CD4-positive, alpha-beta memory T cell (primary cell): ENCODE measurements at regions not wholly inside any gene's neighbourhood (a gene's known extent, or its start where the extent isn't known, plus 50 kb on each side); places are given as distances from the start of the nearest gene placed in this dataset.
A peak's percentile ranks its signal among the peaks of the same experiment; 100 is the strongest.
"Not testable (repeated sequence)": the region's sequence is repeated elsewhere in the genome, so short reads cannot be mapped to it uniquely, and the experiment has no call there.

Source experiments
- CTCF ChIA-PET: fragments of 350-600 bp; sonication (Branson Sonifier 250); formaldehyde crosslinking; loops from one replicate; lab custom pipeline; 2021; ENCODE audit warnings: inconsistent platforms; ENCODE audit not compliant: partially characterized antibody; lab: Charles Lee
- POLR2A ChIA-PET: fragments of 350-600 bp; sonication (Branson Sonifier 250); formaldehyde crosslinking; loops from one replicate; lab custom pipeline; 2021; ENCODE audit not compliant: partially characterized antibody; lab: Charles Lee
- DNase-seq, 5 donors: peaks; one replicate each; pipeline versions ENCODE4 v3.0.0 to v3.0.0-alpha.2; 2020 to 2022; ENCODE audit warnings: mixed read lengths in 1 of 5
- H3K27ac ChIP-seq: one replicate; pipeline ENCODE4 v1.7.0; 2013; ENCODE audit warnings: low read depth, low read length
- H3K27me3 ChIP-seq: 2 replicates; pipeline ENCODE4 v1.7.0; 2013; ENCODE audit warnings: mild to moderate bottlenecking, low read length, moderate library complexity; ENCODE audit not compliant: insufficient read depth
- H3K36me3 ChIP-seq: 2 replicates; pipeline ENCODE4 v1.7.0; 2013; ENCODE audit warnings: mild to moderate bottlenecking, low read length, moderate library complexity; ENCODE audit not compliant: insufficient read depth
- H3K4me1 ChIP-seq: 2 replicates; pipeline ENCODE4 v1.7.0; 2013; ENCODE audit warnings: mild to moderate bottlenecking, low read length, moderate library complexity; ENCODE audit not compliant: insufficient read depth
- H3K4me3 ChIP-seq, 2 donors: one replicate each; pipeline ENCODE4 v1.7.0; 2013; ENCODE audit warnings: low read length in 2 of 2, mild to moderate bottlenecking in 1 of 2
- H3K9me3 ChIP-seq, 2 donors: one replicate each; pipeline ENCODE4 v1.7.0; 2013; ENCODE audit warnings: low read length in 2 of 2, control low read depth in 1 of 2; ENCODE audit not compliant: control insufficient read depth in 1 of 2
- H3K27ac Mint-ChIP-seq, 7 donors: one replicate each; pipeline ENCODE4 v1.8.0; 2020 to 2021; ENCODE audit warnings: mixed read lengths in 7 of 7, mild to moderate bottlenecking in 6 of 7, inconsistent platforms in 3 of 7, moderate library complexity in 3 of 7
- H3K27me3 Mint-ChIP-seq, 2 donors: one replicate each; pipeline ENCODE4 v1.8.0; 2020 to 2021; ENCODE audit warnings: mixed read lengths in 2 of 2
- H3K36me3 Mint-ChIP-seq, 2 donors: one replicate each; pipeline ENCODE4 v1.8.0; 2020 to 2021; ENCODE audit warnings: mixed read lengths in 2 of 2, inconsistent platforms in 1 of 2, mild to moderate bottlenecking in 1 of 2
- H3K4me1 Mint-ChIP-seq, 4 donors: one replicate each; pipeline ENCODE4 v1.8.0; 2020 to 2021; ENCODE audit warnings: mixed read lengths in 4 of 4, mild to moderate bottlenecking in 1 of 4
- H3K4me3 Mint-ChIP-seq, 8 donors: one replicate each; pipeline ENCODE4 v1.8.0; 2020 to 2021; ENCODE audit warnings: mixed read lengths in 8 of 8, mild to moderate bottlenecking in 7 of 8, moderate library complexity in 6 of 8, inconsistent platforms in 3 of 8
- H3K9me3 Mint-ChIP-seq, 8 donors: one replicate each; pipeline ENCODE4 v1.8.0; 2020 to 2021; ENCODE audit warnings: mixed read lengths in 8 of 8, mild to moderate bottlenecking in 5 of 8, inconsistent platforms in 3 of 8, moderate library complexity in 1 of 8
- intact Hi-C: fragments of 100-400 bp; cut with micrococcal nuclease; formaldehyde crosslinking; loops from one replicate; pipeline ENCODE4 v1.15.1; 2023

DNA sequence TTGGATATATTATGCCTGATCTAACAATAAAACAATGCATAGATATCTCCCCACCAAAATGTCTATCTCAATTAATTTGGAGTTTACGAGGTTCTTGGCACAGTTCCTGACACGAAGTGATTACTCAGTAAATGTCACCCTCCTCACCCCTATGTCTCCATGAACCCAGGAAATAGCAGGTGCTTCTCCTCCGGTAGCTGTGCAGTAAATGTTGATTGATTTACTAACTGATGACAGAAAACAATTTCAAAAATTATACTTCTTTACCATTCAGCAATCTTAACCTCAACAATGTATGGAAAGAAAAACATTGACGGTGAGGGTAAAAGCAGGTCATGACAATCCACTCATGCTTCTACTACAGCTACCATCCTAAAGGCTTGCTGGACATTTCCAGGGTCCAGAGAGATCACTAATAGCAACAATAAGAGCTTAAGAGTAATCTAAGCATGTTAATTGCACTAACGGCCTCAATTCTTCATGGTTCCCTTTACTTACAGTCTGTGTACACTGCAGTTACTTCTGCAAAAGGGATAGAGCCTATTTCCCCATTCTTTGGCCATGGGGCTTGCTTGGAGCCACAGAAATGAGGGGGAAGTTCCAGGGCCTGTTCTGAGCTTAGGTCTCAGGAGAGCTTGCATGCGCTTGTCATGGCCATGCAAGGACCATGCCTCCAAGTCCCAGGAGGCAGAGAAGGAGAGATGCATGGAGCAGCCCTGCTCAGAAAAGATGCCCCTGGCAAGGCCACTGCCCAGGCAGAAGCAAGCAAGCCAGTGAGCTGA lies 222.6 kb downstream of the ATP6V0E2 start:
- H3K9me3 Mint-ChIP-seq, H3K27me3 ChIP-seq, H3K4me1 Mint-ChIP-seq, CTCF ChIA-PET, H3K4me3 Mint-ChIP-seq, H3K9me3 ChIP-seq, H3K36me3 Mint-ChIP-seq, H3K4me1 ChIP-seq, H3K27ac ChIP-seq, H3K27me3 Mint-ChIP-seq, H3K4me3 ChIP-seq, H3K27ac Mint-ChIP-seq, H3K36me3 ChIP-seq, DNase-seq, POLR2A ChIA-PET, intact Hi-C loops: not testable (repeated sequence)

- H3K36me3 ChIP-seq, intact Hi-C loops, H3K9me3 ChIP-seq, H3K27ac Mint-ChIP-seq, CTCF ChIA-PET, H3K27me3 Mint-ChIP-seq, H3K36me3 Mint-ChIP-seq, H3K9me3 Mint-ChIP-seq, H3K4me1 Mint-ChIP-seq, DNase-seq, H3K27ac ChIP-seq, H3K4me1 ChIP-seq, POLR2A ChIA-PET, H3K4me3 Mint-ChIP-seq, H3K4me3 ChIP-seq, H3K27me3 ChIP-seq: not testable (repeated sequence)
These were observed 224.6 kb upstream of the LRRC61 start for GRCh38 chr7:150098592-150098991.

DNA sequence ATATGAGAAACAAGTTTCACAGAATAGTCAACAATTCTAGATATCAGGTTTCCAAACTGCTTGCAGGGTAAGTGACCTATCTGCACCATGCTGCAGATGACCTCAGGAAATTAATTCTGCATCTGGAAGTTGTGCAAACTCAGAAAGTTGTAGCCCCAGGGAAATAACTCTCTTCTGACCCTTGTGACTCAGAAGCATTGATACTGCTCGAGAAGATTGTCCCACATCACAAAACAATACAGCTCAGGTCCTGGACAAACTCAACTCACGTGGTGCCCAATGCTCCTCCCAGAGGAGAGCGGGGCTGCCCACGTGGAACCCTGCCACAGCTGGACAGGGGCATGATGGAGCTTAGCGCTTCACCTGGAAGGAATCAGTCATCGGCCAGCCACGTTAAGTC lies 221.9 kb upstream of the LRRC61 start:
- H3K27ac Mint-ChIP-seq, POLR2A ChIA-PET, H3K4me1 Mint-ChIP-seq, H3K36me3 Mint-ChIP-seq, H3K4me3 Mint-ChIP-seq, H3K4me1 ChIP-seq, H3K9me3 ChIP-seq, H3K27me3 Mint-ChIP-seq, DNase-seq, H3K36me3 ChIP-seq, H3K9me3 Mint-ChIP-seq, H3K4me3 ChIP-seq, CTCF ChIA-PET, H3K27ac ChIP-seq, intact Hi-C loops, H3K27me3 ChIP-seq: not testable (repeated sequence)

DNA sequence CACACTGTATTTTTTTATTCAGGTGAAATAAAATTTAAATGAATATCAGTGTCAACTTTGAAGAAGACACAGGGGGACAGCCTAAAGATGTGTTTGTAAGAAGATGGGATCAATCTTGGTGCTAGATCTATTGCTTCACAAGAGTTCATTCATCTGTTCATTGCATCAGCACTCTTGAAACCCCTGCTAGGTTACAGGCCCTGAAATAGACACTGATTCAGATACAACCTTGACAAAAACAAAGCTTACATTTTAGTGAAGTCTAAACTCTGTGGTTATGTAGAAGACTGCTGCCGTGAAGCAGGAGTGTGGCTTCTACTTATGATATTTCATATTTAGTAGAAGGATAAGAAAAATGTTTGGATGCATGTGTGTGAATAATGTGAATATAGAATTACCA lies 215.9 kb upstream of the LRRC61 start:
- CTCF ChIA-PET, H3K27ac ChIP-seq, H3K4me3 Mint-ChIP-seq, H3K9me3 ChIP-seq, H3K9me3 Mint-ChIP-seq, POLR2A ChIA-PET, DNase-seq, H3K27ac Mint-ChIP-seq, H3K4me1 Mint-ChIP-seq, H3K36me3 ChIP-seq, intact Hi-C loops, H3K27me3 Mint-ChIP-seq, H3K27me3 ChIP-seq, H3K36me3 Mint-ChIP-seq, H3K4me1 ChIP-seq, H3K4me3 ChIP-seq: not testable (repeated sequence)

DNA sequence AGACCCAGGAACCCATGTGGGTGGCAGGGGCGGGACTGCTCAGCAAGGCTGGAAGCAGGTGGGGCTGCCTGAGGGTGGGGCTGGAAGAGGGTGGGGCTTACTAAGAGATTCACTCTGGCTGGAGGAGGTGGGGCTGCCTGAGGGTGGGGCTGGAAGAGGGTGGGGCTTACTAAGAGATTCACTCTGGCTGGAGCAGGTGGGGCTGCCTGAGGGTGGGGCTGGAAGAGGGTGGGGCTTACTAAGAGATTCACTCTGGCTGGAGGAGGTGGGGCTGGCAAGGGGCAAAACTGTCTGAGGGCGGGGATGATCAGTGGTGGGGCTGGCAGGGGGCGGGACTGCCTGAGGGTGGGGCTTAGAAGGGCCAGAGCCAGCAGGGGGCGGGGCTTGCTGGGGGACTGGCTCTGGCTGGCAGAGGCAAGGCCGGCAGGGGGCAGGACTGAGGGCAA lies 212.8 kb upstream of the LRRC61 start:
- H3K27me3 ChIP-seq, H3K4me3 Mint-ChIP-seq, H3K9me3 ChIP-seq, H3K27ac ChIP-seq, H3K27me3 Mint-ChIP-seq, H3K4me1 Mint-ChIP-seq, POLR2A ChIA-PET, H3K4me1 ChIP-seq, CTCF ChIA-PET, H3K4me3 ChIP-seq, H3K27ac Mint-ChIP-seq, H3K36me3 Mint-ChIP-seq, intact Hi-C loops, H3K36me3 ChIP-seq, H3K9me3 Mint-ChIP-seq: not testable (repeated sequence)
- peak in 1 of 5 donors; percentile 33 for DNase-seq

DNA sequence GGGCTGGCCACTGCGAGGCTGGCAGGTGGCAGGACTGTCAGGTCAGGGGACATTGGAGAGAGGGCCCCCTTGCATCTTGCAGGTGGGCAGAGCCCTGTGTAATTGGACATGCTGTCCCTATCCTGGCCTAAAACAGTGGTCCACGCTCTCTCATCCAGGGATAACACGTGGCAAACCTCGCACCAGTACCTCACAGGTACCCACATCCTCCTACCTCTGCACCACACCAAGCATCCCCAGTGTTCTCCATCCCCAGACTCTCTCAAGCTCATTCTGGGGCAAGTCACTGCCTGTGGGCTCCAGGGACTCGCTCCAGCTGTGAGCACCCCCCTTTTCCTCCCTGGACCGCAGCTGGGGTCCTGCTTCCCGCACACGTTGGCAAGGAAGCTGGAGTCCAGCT lies 212.3 kb upstream of the LRRC61 start:
- H3K27me3 Mint-ChIP-seq, H3K9me3 Mint-ChIP-seq, H3K27ac ChIP-seq, H3K36me3 Mint-ChIP-seq, intact Hi-C loops, H3K27me3 ChIP-seq, DNase-seq, H3K36me3 ChIP-seq, CTCF ChIA-PET, H3K4me3 ChIP-seq, H3K9me3 ChIP-seq, H3K4me1 ChIP-seq, H3K4me3 Mint-ChIP-seq, POLR2A ChIA-PET, H3K27ac Mint-ChIP-seq, H3K4me1 Mint-ChIP-seq: not testable (repeated sequence)

- DNase-seq, H3K4me1 ChIP-seq, H3K36me3 ChIP-seq, H3K27ac ChIP-seq, POLR2A ChIA-PET, H3K27me3 ChIP-seq, H3K9me3 Mint-ChIP-seq, H3K9me3 ChIP-seq, H3K36me3 Mint-ChIP-seq, H3K4me3 ChIP-seq, H3K4me1 Mint-ChIP-seq, CTCF ChIA-PET, intact Hi-C loops, H3K4me3 Mint-ChIP-seq, H3K27me3 Mint-ChIP-seq: not testable (repeated sequence)
- peak overlapping the region in 1 of 7 donors; percentile 70 for H3K27ac Mint-ChIP-seq
These were observed 211.6 kb upstream of the LRRC61 start for GRCh38 chr7:150111373-150112139.
